GM12864 (cell line): ENCODE measurements at regions not wholly inside any gene's neighbourhood (a gene's known extent, or its start where the extent isn't known, plus 50 kb on each side); places are given as distances from the start of the nearest gene placed in this dataset.

ENCODE experiments used
- DNase-seq: peaks from one replicate; pipeline ENCODE4 v3.0.0-alpha.2; 2011; ENCODE audit warnings: low read depth
- H3K4me3 ChIP-seq: 2 replicates; pipeline ENCODE4 v1.5.1; 2011; ENCODE audit warnings: mild to moderate bottlenecking, low read depth, low read length, control low read depth
- TF ChIP-seq, protein P1 (sequence below): IDR thresholded peaks from 2 replicates; pipeline ENCODE4 v1.5.1; 2011; ENCODE audit warnings: low read depth, mild to moderate bottlenecking, moderate library complexity, low read length, control low read depth, inconsistent platforms; ENCODE audit errors: missing control alignments

DNA sequence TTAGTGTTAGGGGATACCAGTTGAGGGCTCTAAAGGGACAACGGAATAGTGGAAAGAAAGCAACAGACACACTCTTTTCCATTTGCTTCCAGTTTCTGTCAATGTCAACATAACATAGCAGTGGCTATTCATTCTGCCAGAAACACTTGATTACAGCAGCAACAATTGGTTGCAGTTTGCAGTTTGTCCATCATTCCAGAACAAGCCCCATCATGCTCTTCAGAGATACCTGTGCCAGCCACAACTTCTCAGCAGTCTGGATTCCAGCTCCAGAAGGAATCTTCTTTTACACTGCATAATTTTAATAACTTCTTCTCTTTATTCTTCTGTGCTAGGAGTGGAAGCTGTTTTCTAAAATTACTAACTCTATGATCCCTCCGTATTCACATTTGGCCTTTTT is 1521.4 kb downstream of the PLA2G4A start:
- no peak overlapping the region for H3K4me3 ChIP-seq
- DNase-seq, result no peak
- TF ChIP-seq, protein P1, sequence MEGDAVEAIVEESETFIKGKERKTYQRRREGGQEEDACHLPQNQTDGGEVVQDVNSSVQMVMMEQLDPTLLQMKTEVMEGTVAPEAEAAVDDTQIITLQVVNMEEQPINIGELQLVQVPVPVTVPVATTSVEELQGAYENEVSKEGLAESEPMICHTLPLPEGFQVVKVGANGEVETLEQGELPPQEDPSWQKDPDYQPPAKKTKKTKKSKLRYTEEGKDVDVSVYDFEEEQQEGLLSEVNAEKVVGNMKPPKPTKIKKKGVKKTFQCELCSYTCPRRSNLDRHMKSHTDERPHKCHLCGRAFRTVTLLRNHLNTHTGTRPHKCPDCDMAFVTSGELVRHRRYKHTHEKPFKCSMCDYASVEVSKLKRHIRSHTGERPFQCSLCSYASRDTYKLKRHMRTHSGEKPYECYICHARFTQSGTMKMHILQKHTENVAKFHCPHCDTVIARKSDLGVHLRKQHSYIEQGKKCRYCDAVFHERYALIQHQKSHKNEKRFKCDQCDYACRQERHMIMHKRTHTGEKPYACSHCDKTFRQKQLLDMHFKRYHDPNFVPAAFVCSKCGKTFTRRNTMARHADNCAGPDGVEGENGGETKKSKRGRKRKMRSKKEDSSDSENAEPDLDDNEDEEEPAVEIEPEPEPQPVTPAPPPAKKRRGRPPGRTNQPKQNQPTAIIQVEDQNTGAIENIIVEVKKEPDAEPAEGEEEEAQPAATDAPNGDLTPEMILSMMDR, result no peak

DNA sequence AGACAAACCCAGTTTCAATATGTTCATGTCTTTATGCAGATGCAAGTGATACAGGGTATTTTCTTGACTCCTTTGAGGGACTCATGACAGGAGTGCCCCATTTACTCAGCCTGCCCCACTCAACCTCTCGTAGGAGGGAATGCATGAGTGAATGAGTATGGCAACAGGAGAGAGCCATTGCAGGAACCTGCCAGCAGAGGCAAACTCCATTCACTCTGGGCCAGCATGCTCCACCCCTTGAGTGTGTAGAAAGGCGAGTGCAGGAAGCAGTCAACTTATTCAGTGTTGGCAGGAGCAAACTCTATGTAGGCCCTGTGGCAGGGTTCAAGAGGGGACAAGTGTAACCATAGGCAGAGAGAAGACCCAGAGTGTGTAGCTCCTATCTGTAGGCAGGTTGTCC is 1526.3 kb downstream of the PLA2G4A start:
- TF ChIP-seq, protein P1, result no peak
- no peak overlapping the region for H3K4me3 ChIP-seq
- DNase-seq, result no peak

- no peak for DNase-seq
- H3K4me3 ChIP-seq, result no peak overlapping the region
- TF ChIP-seq, protein P1, result no peak
These were observed 1527.1 kb downstream of the PLA2G4A start for GRCh38 chr1:188355847-188356246.

DNA sequence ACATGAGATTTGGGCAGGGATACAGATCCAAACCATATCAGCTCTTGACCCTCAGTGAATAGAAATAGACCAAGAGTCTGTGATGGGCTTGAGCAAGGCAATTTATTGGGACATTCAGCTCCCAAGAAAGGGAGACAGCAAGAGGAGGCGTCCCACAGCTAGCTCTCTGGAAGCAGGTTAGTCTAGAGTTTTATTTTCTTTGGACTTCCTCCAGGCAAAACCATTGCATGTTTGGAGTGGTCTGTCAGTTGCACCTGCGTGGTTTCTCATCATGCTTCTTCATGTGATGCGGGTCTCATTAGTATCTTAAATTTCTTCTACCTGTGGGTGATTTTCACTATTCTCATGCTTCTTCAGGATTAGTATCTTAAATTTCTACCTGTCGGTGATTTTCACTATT is 1530.6 kb downstream of the PLA2G4A start:
- DNase-seq, result no peak
- TF ChIP-seq, protein P1, result no peak
- no peak overlapping the region for H3K4me3 ChIP-seq

- no peak overlapping the region for H3K4me3 ChIP-seq
- no peak for DNase-seq
- TF ChIP-seq, protein P1, result no peak
These were observed 1535.2 kb downstream of the PLA2G4A start for GRCh38 chr1:188363943-188364342.

- TF ChIP-seq, protein P1, result no peak
- H3K4me3 ChIP-seq, result no peak overlapping the region
- no peak for DNase-seq
These were observed 1536.2 kb downstream of the PLA2G4A start for GRCh38 chr1:188364927-188365449.

GRCh38 chr1:188365874-188366273 is 1537.1 kb downstream of the PLA2G4A start:
- no peak overlapping the region for H3K4me3 ChIP-seq
- no peak for DNase-seq
- TF ChIP-seq, protein P1, result no peak
